GM19324 (cell line): ENCODE measurements at regions not wholly inside any gene's neighbourhood (a gene's known extent, or its start where the extent isn't known, plus 50 kb on each side); places are given as distances from the start of the nearest gene placed in this dataset.
"Not testable (repeated sequence)": the region's sequence is repeated elsewhere in the genome, so short reads cannot be mapped to it uniquely, and the experiment has no call there.

Source experiments
- ATAC-seq: cut with Tn5 transposase; IDR thresholded peaks from one replicate; pipeline ENCODE4 v1.9.1; 2021; ENCODE audit warnings: mild to moderate bottlenecking, moderate library complexity; ENCODE audit not compliant: unreplicated experiment, low FRiP score

- no peak for ATAC-seq
Measured at GRCh38 chr5:84961193-84961592, 576.5 kb upstream of the EDIL3 start.

GRCh38 chr5:84961903-84962302 is 577.2 kb upstream of the EDIL3 start:
- no peak for ATAC-seq

GRCh38 chr5:84983093-84983492 is 598.4 kb upstream of the EDIL3 start:
- no peak for ATAC-seq

GRCh38 chr5:84985148-84985547 is 600.5 kb upstream of the EDIL3 start:
- no peak for ATAC-seq

GRCh38 chr5:84986688-84987087 is 602.0 kb upstream of the EDIL3 start:
- no peak for ATAC-seq

- ATAC-seq = no peak
Measured at GRCh38 chr5:85000671-85001070, 616.0 kb upstream of the EDIL3 start.

GRCh38 chr5:85002026-85002425 is 617.3 kb upstream of the EDIL3 start:
- ATAC-seq = not testable (repeated sequence)

GRCh38 chr5:85010014-85010562 is 625.4 kb upstream of the EDIL3 start:
- ATAC-seq = no peak

GRCh38 chr5:85017261-85017660 is 632.6 kb upstream of the EDIL3 start:
- no peak for ATAC-seq

GRCh38 chr5:85030316-85031084 is 645.8 kb upstream of the EDIL3 start:
- ATAC-seq = no peak

- ATAC-seq = no peak
Measured at GRCh38 chr5:85049020-85049419, 664.3 kb upstream of the EDIL3 start.

- ATAC-seq = no peak
Measured at GRCh38 chr5:85052826-85053225, 668.1 kb upstream of the EDIL3 start.

- ATAC-seq = no peak
Measured at GRCh38 chr5:85069659-85070640, 685.3 kb upstream of the EDIL3 start.

- ATAC-seq = no peak
Measured at GRCh38 chr5:85077581-85077980, 692.9 kb upstream of the EDIL3 start.

GRCh38 chr5:85096421-85096820 is 711.7 kb upstream of the EDIL3 start:
- ATAC-seq = no peak

- ATAC-seq = no peak
Measured at GRCh38 chr5:85108471-85108870, 723.8 kb upstream of the EDIL3 start.

- no peak for ATAC-seq
Measured at GRCh38 chr5:85109616-85110015, 724.9 kb upstream of the EDIL3 start.

- no peak for ATAC-seq
Measured at GRCh38 chr5:85132269-85132668, 747.6 kb upstream of the EDIL3 start.

GRCh38 chr5:85140471-85140870 is 755.8 kb upstream of the EDIL3 start:
- no peak for ATAC-seq

- no peak for ATAC-seq
Measured at GRCh38 chr5:85143138-85143537, 758.5 kb upstream of the EDIL3 start.

- ATAC-seq = no peak
Measured at GRCh38 chr5:85148701-85149100, 764.0 kb upstream of the EDIL3 start.
